Lower lobe of right lung (tissue), 2 donors: ENCODE measurements at regions not wholly inside any gene's neighbourhood (a gene's known extent, or its start where the extent isn't known, plus 50 kb on each side); places are given as distances from the start of the nearest gene placed in this dataset.
"Not testable (repeated sequence)": the region's sequence is repeated elsewhere in the genome, so short reads cannot be mapped to it uniquely, and the experiment has no call there.

ENCODE experiments used
- ATAC-seq, 2 donors: fragments of 200-7000 bp; cut with Tn5 transposase; one replicate each; pipeline ENCODE4 v1.9.1; 2020 to 2022; ENCODE audit warnings: mild to moderate bottlenecking in 2 of 2, moderate library complexity in 2 of 2
- DNase-seq: peaks from one replicate; pipeline ENCODE4 v3.0.0-alpha.2; 2020
- H3K27ac ChIP-seq: fragments of 200-600 bp; one replicate; pipeline ENCODE4 v1.8.0; 2022
- H3K27me3 ChIP-seq: fragments of 200-600 bp; one replicate; pipeline ENCODE4 v1.8.0; 2022; ENCODE audit warnings: low read depth
- H3K36me3 ChIP-seq: fragments of 200-600 bp; one replicate; pipeline ENCODE4 v1.8.0; 2022; ENCODE audit warnings: mild to moderate bottlenecking
- H3K4me1 ChIP-seq: fragments of 200-600 bp; one replicate; pipeline ENCODE4 v1.8.0; 2022
- H3K4me3 ChIP-seq: fragments of 200-600 bp; one replicate; pipeline ENCODE4 v1.8.0; 2022; ENCODE audit warnings: mild to moderate bottlenecking
- H3K9me3 ChIP-seq: fragments of 200-600 bp; one replicate; pipeline ENCODE4 v1.8.0; 2022
- intact Hi-C: fragments of 100-400 bp; cut with DNase I; formaldehyde crosslinking; loops from one replicate; pipeline ENCODE4 v1.11.0; 2022
- TF ChIP-seq, protein P1 (sequence below): fragments of 200-600 bp; IDR thresholded peaks from one replicate; pipeline ENCODE4 v1.8.0; 2022; ENCODE audit warnings: antibody characterized with exemption, mild to moderate bottlenecking
- donor health status: DM: no; HTN: yes; CAD: no; lungs with severe emphysema.

DNA sequence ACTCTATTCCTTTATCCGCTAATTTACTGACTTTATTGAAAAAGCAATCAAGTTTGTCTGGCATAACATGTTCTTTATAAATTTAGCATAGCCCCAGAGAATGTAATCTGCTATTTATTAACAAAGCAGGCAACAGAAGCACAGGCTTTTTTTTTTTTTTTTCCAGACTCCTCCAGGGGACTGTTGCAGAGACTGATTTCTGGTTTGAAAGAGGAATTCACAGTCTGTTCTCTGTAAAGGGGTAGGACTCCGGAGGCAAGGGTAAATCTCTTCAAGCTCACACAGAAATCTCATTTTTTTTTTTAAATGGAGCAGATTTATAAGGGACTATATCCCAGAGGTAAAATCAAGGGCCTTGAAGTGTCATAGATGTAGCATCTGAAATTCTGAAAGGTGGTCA is 1386.5 kb upstream of the CDH8 start:
- no peaks in the 10 kb centered on the region for H3K36me3 ChIP-seq
- H3K9me3 ChIP-seq, result no peaks in the 10 kb centered on the region
- H3K27me3 ChIP-seq, result no peaks in the 10 kb centered on the region
- no peak for ATAC-seq
- H3K4me1 ChIP-seq, result no peaks in the 10 kb centered on the region
- TF ChIP-seq, protein P1, sequence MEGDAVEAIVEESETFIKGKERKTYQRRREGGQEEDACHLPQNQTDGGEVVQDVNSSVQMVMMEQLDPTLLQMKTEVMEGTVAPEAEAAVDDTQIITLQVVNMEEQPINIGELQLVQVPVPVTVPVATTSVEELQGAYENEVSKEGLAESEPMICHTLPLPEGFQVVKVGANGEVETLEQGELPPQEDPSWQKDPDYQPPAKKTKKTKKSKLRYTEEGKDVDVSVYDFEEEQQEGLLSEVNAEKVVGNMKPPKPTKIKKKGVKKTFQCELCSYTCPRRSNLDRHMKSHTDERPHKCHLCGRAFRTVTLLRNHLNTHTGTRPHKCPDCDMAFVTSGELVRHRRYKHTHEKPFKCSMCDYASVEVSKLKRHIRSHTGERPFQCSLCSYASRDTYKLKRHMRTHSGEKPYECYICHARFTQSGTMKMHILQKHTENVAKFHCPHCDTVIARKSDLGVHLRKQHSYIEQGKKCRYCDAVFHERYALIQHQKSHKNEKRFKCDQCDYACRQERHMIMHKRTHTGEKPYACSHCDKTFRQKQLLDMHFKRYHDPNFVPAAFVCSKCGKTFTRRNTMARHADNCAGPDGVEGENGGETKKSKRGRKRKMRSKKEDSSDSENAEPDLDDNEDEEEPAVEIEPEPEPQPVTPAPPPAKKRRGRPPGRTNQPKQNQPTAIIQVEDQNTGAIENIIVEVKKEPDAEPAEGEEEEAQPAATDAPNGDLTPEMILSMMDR, result no peak
- intact Hi-C loops, result no loop called here
- no peak for DNase-seq
- H3K4me3 ChIP-seq, result no peak overlapping the region
- H3K27ac ChIP-seq, result no peak overlapping the region

DNA sequence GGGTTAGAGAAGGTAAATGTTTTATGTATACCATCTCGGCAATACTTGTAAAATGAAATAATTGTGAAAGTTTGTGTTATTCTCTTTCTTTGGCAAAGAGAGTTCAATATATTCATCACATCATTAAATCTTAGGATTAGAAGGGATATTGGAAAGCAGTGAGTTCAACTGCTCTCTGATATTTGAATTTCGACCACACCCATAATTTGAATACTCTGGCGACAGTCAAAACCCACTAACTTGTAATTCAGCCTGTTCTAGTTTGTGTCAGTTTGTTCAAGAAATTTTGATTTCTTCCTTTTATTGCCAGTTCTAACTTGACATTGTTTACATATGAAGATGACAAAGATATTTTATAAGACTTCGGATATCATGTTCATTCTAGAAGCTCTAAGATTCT is 1380.5 kb upstream of the CDH8 start:
- H3K4me3 ChIP-seq, result no peak overlapping the region
- H3K9me3 ChIP-seq, result no peaks in the 10 kb centered on the region
- H3K27me3 ChIP-seq, result no peaks in the 10 kb centered on the region
- H3K27ac ChIP-seq, result no peak overlapping the region
- ATAC-seq (no peak), DNase-seq (no peak)
- intact Hi-C loops, result no loop called here
- no peaks in the 10 kb centered on the region for H3K4me1 ChIP-seq
- H3K36me3 ChIP-seq, result no peaks in the 10 kb centered on the region
- TF ChIP-seq, protein P1, result no peak

DNA sequence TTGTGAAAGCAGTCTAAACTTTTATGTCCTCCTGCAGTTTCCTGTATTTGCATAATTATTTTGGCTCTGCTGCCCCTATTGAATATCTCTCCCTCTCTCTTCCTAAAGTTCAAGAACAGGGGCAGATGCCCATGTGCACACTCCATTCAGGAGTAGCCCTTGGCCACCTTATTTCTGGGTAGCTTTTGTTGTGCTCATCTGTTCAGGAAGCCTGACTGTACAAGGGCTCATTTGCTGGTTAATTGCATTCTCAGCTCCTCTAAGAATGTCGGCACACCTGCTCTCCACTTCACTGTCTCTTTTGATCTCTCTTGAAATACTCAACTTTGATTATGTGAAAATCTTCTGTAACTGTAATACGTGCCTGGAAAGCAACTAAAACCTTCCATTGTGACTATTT is 1378.8 kb upstream of the CDH8 start:
- Histone ChIP-seq H3K9me3 (no peaks in the 10 kb centered on the region), H3K4me3 (no peak overlapping the region), H3K27ac (no peak overlapping the region), H3K27me3 (no peaks in the 10 kb centered on the region), H3K36me3 (no peaks in the 10 kb centered on the region), H3K4me1 (no peaks in the 10 kb centered on the region)
- DNase-seq, result no peak
- TF ChIP-seq, protein P1, result no peak
- intact Hi-C loops, result no loop called here
- ATAC-seq, result no peak

GRCh38 chr16:63410594-63410993 is 1374.4 kb upstream of the CDH8 start:
- no peak overlapping the region for H3K27ac ChIP-seq
- DNase-seq (no peak), ATAC-seq (no peak)
- no peak overlapping the region for H3K4me3 ChIP-seq
- H3K27me3 ChIP-seq, result no peaks in the 10 kb centered on the region
- H3K36me3 ChIP-seq, result no peaks in the 10 kb centered on the region
- no peaks in the 10 kb centered on the region for H3K4me1 ChIP-seq
- TF ChIP-seq, protein P1, result no peak
- intact Hi-C loops, result no loop called here
- no peaks in the 10 kb centered on the region for H3K9me3 ChIP-seq

GRCh38 chr16:63403792-63404191 is 1367.6 kb upstream of the CDH8 start:
- H3K9me3 ChIP-seq, result no peaks in the 10 kb centered on the region
- no peak for DNase-seq
- intact Hi-C loops, result no loop called here
- H3K36me3 ChIP-seq, result no peaks in the 10 kb centered on the region
- H3K27ac ChIP-seq, result no peak overlapping the region
- no peaks in the 10 kb centered on the region for H3K4me1 ChIP-seq
- H3K27me3 ChIP-seq, result no peaks in the 10 kb centered on the region
- TF ChIP-seq, protein P1, result no peak
- ATAC-seq, result no peak
- no peak overlapping the region for H3K4me3 ChIP-seq

DNA sequence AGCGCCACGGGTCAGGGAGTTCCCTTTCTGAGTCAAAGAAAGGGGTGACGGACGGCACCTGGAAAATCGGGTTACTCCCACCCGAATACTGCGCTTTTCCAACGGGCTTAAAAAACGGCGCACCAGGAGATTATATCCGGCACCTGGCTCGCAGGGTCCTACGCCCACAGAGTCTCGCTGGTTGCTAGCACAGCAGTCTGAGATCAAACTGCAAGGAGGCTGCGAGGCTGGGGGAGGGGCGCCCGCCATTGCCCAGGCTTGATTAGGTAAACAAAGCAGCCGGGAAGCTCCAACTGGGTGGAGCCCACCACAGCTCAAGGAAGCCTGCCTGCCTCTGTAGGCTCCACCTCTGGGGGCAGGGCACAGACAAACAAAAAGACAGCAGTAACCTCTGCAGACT is 1352.0 kb upstream of the CDH8 start:
- ATAC-seq, H3K27me3 ChIP-seq, H3K4me3 ChIP-seq, DNase-seq, H3K27ac ChIP-seq, H3K36me3 ChIP-seq, intact Hi-C loops, H3K9me3 ChIP-seq, H3K4me1 ChIP-seq: not testable (repeated sequence)
